H1 (cell line): ENCODE measurements at regions not wholly inside any gene's neighbourhood (a gene's known extent, or its start where the extent isn't known, plus 50 kb on each side); places are given as distances from the start of the nearest gene placed in this dataset.

Experiments
- CTCF ChIA-PET: fragments of 300-600 bp; sonication (Branson Sonifier 250); formaldehyde crosslinking; loops from one replicate; lab custom pipeline; 2021; ENCODE audit not compliant: partially characterized antibody; lab: Charles Lee
- POLR2A ChIA-PET: fragments of 300-600 bp; sonication (Branson Sonifier 250); formaldehyde crosslinking; loops from one replicate; lab custom pipeline; 2021; ENCODE audit warnings: inconsistent platforms; ENCODE audit not compliant: partially characterized antibody; lab: Charles Lee
- DNase-seq, 2 experiments: peaks; one replicate each; pipeline versions ENCODE4 v3.0.0 to v3.0.0-alpha.2; 2010 to 2022; ENCODE audit warnings: low spot score in 2 of 2, low read depth in 1 of 2, mixed read lengths in 1 of 2
- FAIRE-seq: peaks from 2 replicates; lab custom pipeline; 2011; peaks lifted over from hg19 to GRCh38; lab: Jason Lieb, UNC
- H2AFZ ChIP-seq: 2 replicates; pipeline ENCODE4 v1.8.1; 2012; ENCODE audit warnings: low read length, inconsistent platforms
- H2AK5ac ChIP-seq: 2 replicates; pipeline ENCODE4 v1.6.1; 2013; ENCODE audit warnings: low read depth, low read length
- H2BK120ac ChIP-seq: replicated peaks from 2 replicates; pipeline ENCODE3; 2013; ENCODE audit warnings: low read depth, low read length, inconsistent platforms
- H2BK12ac ChIP-seq: 2 replicates; pipeline ENCODE4 v1.6.1; 2013; ENCODE audit warnings: low read depth, low read length
- H2BK15ac ChIP-seq: 2 replicates; pipeline ENCODE4 v1.6.1; 2013; ENCODE audit warnings: low read length
- H2BK20ac ChIP-seq: 2 replicates; pipeline ENCODE4 v1.6.1; 2013; ENCODE audit warnings: low read length
- H2BK5ac ChIP-seq: 2 replicates; pipeline ENCODE4 v1.6.1; 2013; ENCODE audit warnings: low read depth, low read length
- H3K14ac ChIP-seq: 2 replicates; pipeline ENCODE4 v1.6.1; 2013; ENCODE audit warnings: inconsistent platforms; ENCODE audit not compliant: insufficient read length
- H3K18ac ChIP-seq: 2 replicates; pipeline ENCODE4 v1.6.1; 2013; ENCODE audit warnings: low read length; ENCODE audit errors: extremely low read depth
- H3K23ac ChIP-seq: 2 replicates; pipeline ENCODE4 v1.6.1; 2013; ENCODE audit warnings: inconsistent platforms; ENCODE audit not compliant: insufficient read length
- H3K23me2 ChIP-seq: 2 replicates; pipeline ENCODE4 v1.6.1; 2013; ENCODE audit warnings: low read depth, low read length
- H3K27ac ChIP-seq: 2 replicates; pipeline ENCODE4 v1.6.1; 2011; ENCODE audit warnings: low read depth, low read length, inconsistent platforms
- H3K27me3 ChIP-seq, 4 experiments: replicated peaks in 1 of 4; 1 replicate in 1 of 4; 2 replicates in 3 of 4; pipeline versions ENCODE4 v1.6.1 to v1.8.1; 2011 to 2013; ENCODE audit warnings: low read length in 3 of 4, mild to moderate bottlenecking in 3 of 4, inconsistent platforms in 2 of 4, mixed read lengths in 2 of 4, moderate library complexity in 1 of 4; ENCODE audit not compliant: control insufficient read depth in 3 of 4, insufficient read depth in 3 of 4; ENCODE audit errors: extremely low read depth in 1 of 4
- H3K36me3 ChIP-seq, 4 experiments: 2 replicates each; pipeline versions ENCODE4 v1.6.1 to v1.8.1; 2011 to 2013; ENCODE audit warnings: mild to moderate bottlenecking in 4 of 4, low read length in 3 of 4, moderate library complexity in 2 of 4, control low read depth in 1 of 4, inconsistent platforms in 1 of 4; ENCODE audit not compliant: insufficient read depth in 4 of 4, control insufficient read depth in 2 of 4
- H3K4ac ChIP-seq: replicated peaks from 2 replicates; pipeline ENCODE3; 2013; ENCODE audit warnings: low read length, low read depth, mixed read lengths, inconsistent platforms; ENCODE audit not compliant: insufficient read length
- H3K4me1 ChIP-seq, 4 experiments: replicated peaks in 1 of 4; 1 replicate in 1 of 4; 2 replicates in 3 of 4; pipeline versions ENCODE4 v1.6.1 to v1.8.1; 2011 to 2013; ENCODE audit warnings: low read length in 3 of 4, inconsistent platforms in 2 of 4, mixed read lengths in 1 of 4; ENCODE audit not compliant: insufficient read depth in 4 of 4, control insufficient read depth in 3 of 4
- H3K4me2 ChIP-seq, 2 experiments: 2 replicates each; pipeline versions ENCODE4 v1.6.1 to v1.8.1; 2011 to 2013; ENCODE audit warnings: low read depth in 2 of 2, low read length in 2 of 2, control low read depth in 1 of 2, inconsistent platforms in 1 of 2, mild to moderate bottlenecking in 1 of 2; ENCODE audit not compliant: insufficient read depth in 1 of 2
- H3K4me3 ChIP-seq, 4 experiments: fragments of 200-600, 300-600 bp in 1 of 4; sonication (generic), shearing (Covaris generic), sonication (Bioruptor Twin) in 1 of 4; 2 replicates each; pipeline versions ENCODE4 v1.5.1 to v1.8.1; 2011 to 2016; ENCODE audit warnings: low read length in 4 of 4, low read depth in 3 of 4, control low read depth in 2 of 4, inconsistent platforms in 2 of 4, mild to moderate bottlenecking in 2 of 4, mixed read lengths in 1 of 4, moderate library complexity in 1 of 4; ENCODE audit not compliant: insufficient read depth in 2 of 4; ENCODE audit errors: extremely low read depth in 1 of 4
- H3K56ac ChIP-seq: replicated peaks from 2 replicates; pipeline ENCODE3; 2013; ENCODE audit warnings: low read depth, mild to moderate bottlenecking, mixed read lengths, low read length, inconsistent platforms; ENCODE audit not compliant: insufficient read length
- H3K79me1 ChIP-seq: 2 replicates; pipeline ENCODE4 v1.6.1; 2013; ENCODE audit warnings: low read depth, low read length, control low read depth
- H3K79me2 ChIP-seq, 2 experiments: 2 replicates each; pipeline versions ENCODE4 v1.6.1 to v1.8.1; 2012 to 2013; ENCODE audit warnings: low read length in 2 of 2, mild to moderate bottlenecking in 2 of 2, inconsistent platforms in 1 of 2; ENCODE audit not compliant: insufficient read depth in 2 of 2, control insufficient read depth in 1 of 2
- H3K9ac ChIP-seq, 4 experiments: replicated peaks in 1 of 4; 1 replicate in 1 of 4; 2 replicates in 3 of 4; pipeline versions ENCODE4 v1.6.1 to v1.8.1; 2011 to 2013; ENCODE audit warnings: low read depth in 3 of 4, low read length in 3 of 4, control low read depth in 2 of 4, mild to moderate bottlenecking in 2 of 4, moderate library complexity in 2 of 4, inconsistent platforms in 1 of 4; ENCODE audit errors: extremely low read depth in 1 of 4
- H3K9me3 ChIP-seq, 2 experiments: 2 replicates each; pipeline versions ENCODE4 v1.6.1 to v1.8.1; 2012 to 2013; ENCODE audit warnings: mild to moderate bottlenecking in 2 of 2, moderate library complexity in 2 of 2, control low read depth in 1 of 2, inconsistent platforms in 1 of 2, low read depth in 1 of 2, low read length in 1 of 2, mixed read lengths in 1 of 2; ENCODE audit not compliant: insufficient read depth in 2 of 2
- H4K20me1 ChIP-seq, 2 experiments: replicated peaks in 1 of 2; 2 replicates each; pipeline versions ENCODE3 to v1.8.1; 2011 to 2013; ENCODE audit warnings: inconsistent platforms in 2 of 2, low read length in 2 of 2, mild to moderate bottlenecking in 1 of 2; ENCODE audit not compliant: insufficient read depth in 2 of 2, control insufficient read depth in 1 of 2
- H4K5ac ChIP-seq: 2 replicates; pipeline ENCODE4 v1.6.1; 2013; ENCODE audit warnings: low read length, low read depth, mixed read lengths, inconsistent platforms; ENCODE audit not compliant: insufficient read length
- H4K8ac ChIP-seq: 2 replicates; pipeline ENCODE4 v1.8.0; 2013; ENCODE audit warnings: mild to moderate bottlenecking, moderate library complexity, low read length, inconsistent platforms; ENCODE audit not compliant: insufficient read depth; ENCODE audit errors: extremely low read depth
- H4K91ac ChIP-seq: replicated peaks from 2 replicates; pipeline ENCODE3; 2013; ENCODE audit warnings: low read length, mixed read lengths, inconsistent platforms; ENCODE audit not compliant: insufficient read length
- BCL11A ChIP-seq, 2 experiments: IDR thresholded peaks; one replicate each; pipeline ENCODE4 v1.6.1; 2011; ENCODE audit warnings: low read depth in 2 of 2, low read length in 2 of 2, mild to moderate bottlenecking in 2 of 2
- GTF2F1 ChIP-seq: IDR thresholded peaks from 2 replicates; pipeline ENCODE4 v1.6.1; 2012; ENCODE audit warnings: low read depth, low read length, improper control_type of control experiment, borderline replicate concordance
- HDAC6 ChIP-seq: IDR thresholded peaks from one replicate; pipeline ENCODE4 v1.7.1; 2012; ENCODE audit warnings: low read depth, mild to moderate bottlenecking, inconsistent platforms, low read length, moderate library complexity
- SIN3A ChIP-seq, 2 experiments: IDR thresholded peaks in 1 of 2; conservative IDR thresholded peaks in 1 of 2; 2 replicates each; pipeline ENCODE4 v1.6.1; 2011 to 2012; ENCODE audit warnings: low read length in 2 of 2, improper control_type of control experiment in 1 of 2, low read depth in 1 of 2, mild to moderate bottlenecking in 1 of 2
- SP4 ChIP-seq: IDR thresholded peaks from 2 replicates; pipeline ENCODE4 v1.6.1; 2012; ENCODE audit warnings: low read length, inconsistent platforms
- TBP ChIP-seq: IDR thresholded peaks from 2 replicates; pipeline ENCODE4 v1.6.1; 2011; ENCODE audit warnings: low read depth, low read length, improper control_type of control experiment
- YY1 ChIP-seq: IDR thresholded peaks from 2 replicates; pipeline ENCODE4 v1.6.1; 2011; ENCODE audit warnings: low read depth, mild to moderate bottlenecking, low read length
- WGBS, 2 experiments: shearing (Covaris generic) in 1 of 2; methylation state at CpG; one replicate each; pipeline versions ENCODE4 v1.1.6 to v1.1.7; 2013 to 2015; ENCODE audit warnings: low lambda C conversion rate in 2 of 2, mixed read lengths in 2 of 2, inconsistent platforms in 1 of 2, low coverage in 1 of 2, missing lambda C conversion rate in 1 of 2; ENCODE audit not compliant: insufficient replicate concordance in 2 of 2, insufficient coverage in 1 of 2, insufficient read length in 1 of 2; ENCODE audit errors: extremely low coverage in 1 of 2, missing lambda C conversion rate in 1 of 2; 5-methylcytosine and 5-hydroxymethylcytosine counted together
- TF ChIP-seq, protein P1 (sequence below): IDR thresholded peaks from 2 replicates; pipeline ENCODE4 v1.6.1; 2012; ENCODE audit warnings: low read length, inconsistent platforms
- TF ChIP-seq, protein P2 (sequence below), 3 experiments: IDR thresholded peaks; 1 replicate in 2 of 3; 2 replicates in 1 of 3; pipeline versions ENCODE4 v1.5.1 to v1.6.1; 2011; ENCODE audit warnings: low read length in 3 of 3, mild to moderate bottlenecking in 3 of 3, inconsistent platforms in 2 of 3, low read depth in 1 of 3, moderate library complexity in 1 of 3; ENCODE audit not compliant: insufficient read depth in 1 of 3; ENCODE audit errors: control extremely low read depth in 1 of 3

DNA sequence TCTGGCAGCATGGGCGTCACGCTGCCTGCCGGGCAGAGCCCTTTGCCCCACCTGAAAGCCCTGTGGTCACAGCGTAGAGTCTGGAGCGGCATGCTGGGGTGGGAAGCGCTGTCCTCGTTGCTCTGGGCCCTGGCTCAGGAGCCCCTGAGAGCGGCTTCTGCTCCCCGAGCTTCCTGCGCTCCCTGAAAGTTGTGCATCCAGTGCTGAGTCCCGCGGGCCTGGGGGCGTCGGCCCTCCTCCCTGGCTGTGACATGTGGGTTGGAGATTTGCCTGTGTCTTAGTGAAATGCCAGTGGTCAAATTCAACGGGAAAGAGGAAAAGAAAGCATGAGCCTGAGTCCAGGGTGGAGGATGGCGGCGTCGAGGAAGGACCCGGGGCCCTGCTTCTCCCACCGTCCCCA is 1208.0 kb downstream of the BRD1 start:
- Histone ChIP-seq H4K5ac (no peak overlapping the region), H3K23ac (no peak overlapping the region), H3K27ac (no peak overlapping the region), H4K8ac (no peak overlapping the region), H4K20me1 (peaks cover 0 to 15% of the 10 kb centered on the region in 2 experiments), H2AK5ac (no peak overlapping the region), H3K79me1 (peaks cover 3% of the 10 kb centered on the region; the same call in 1 of the 2 replicates), H3K9me3 (no peaks in the 10 kb centered on the region), H3K56ac (no peak overlapping the region), H3K4me2 (no peak overlapping the region), H3K23me2 (peaks cover 4% of the 10 kb centered on the region; the same call in 1 of the 2 replicates), H2BK15ac (no peak overlapping the region), H4K91ac (no peak overlapping the region), H3K27me3 (no peaks in the 10 kb centered on the region), H3K36me3 (no peaks in the 10 kb centered on the region; a peak in 1 of 8 replicates), H2BK120ac (no peak overlapping the region), H2AFZ (no peak overlapping the region), H3K18ac (no peak overlapping the region), H2BK12ac (no peak overlapping the region), H3K79me2 (no peaks in the 10 kb centered on the region; a peak in 1 of 4 replicates), H2BK20ac (no peak overlapping the region), H3K4ac (no peak overlapping the region), H3K4me1 (no peaks in the 10 kb centered on the region), H3K4me3 (no peak overlapping the region), H3K9ac (no peak overlapping the region), H2BK5ac (no peak overlapping the region), H3K14ac (no peak overlapping the region)
- DNase-seq (no peak), FAIRE-seq (no peak)
- ChIA-PET CTCF (no interaction called here), POLR2A (no interaction called here)
- TF ChIP-seq SP4 (no peak), YY1 (no peak), GTF2F1 (no peak), HDAC6 (no peak), BCL11A (IDR thresholded peaks at IDR 0.05; ENCODE audit: low read depth in 2 of 2, low read length in 2 of 2) (no peak), TBP (no peak), SIN3A (conservative IDR thresholded peaks at IDR 0.05 in 1 of 2, IDR thresholded peaks at IDR 0.05 in 1 of 2; ENCODE audit: low read depth in 1 of 2, low read length in 2 of 2) (no peak)
- TF ChIP-seq, protein P1, sequence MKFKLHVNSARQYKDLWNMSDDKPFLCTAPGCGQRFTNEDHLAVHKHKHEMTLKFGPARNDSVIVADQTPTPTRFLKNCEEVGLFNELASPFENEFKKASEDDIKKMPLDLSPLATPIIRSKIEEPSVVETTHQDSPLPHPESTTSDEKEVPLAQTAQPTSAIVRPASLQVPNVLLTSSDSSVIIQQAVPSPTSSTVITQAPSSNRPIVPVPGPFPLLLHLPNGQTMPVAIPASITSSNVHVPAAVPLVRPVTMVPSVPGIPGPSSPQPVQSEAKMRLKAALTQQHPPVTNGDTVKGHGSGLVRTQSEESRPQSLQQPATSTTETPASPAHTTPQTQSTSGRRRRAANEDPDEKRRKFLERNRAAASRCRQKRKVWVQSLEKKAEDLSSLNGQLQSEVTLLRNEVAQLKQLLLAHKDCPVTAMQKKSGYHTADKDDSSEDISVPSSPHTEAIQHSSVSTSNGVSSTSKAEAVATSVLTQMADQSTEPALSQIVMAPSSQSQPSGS: no peak
- TF ChIP-seq, protein P2, sequence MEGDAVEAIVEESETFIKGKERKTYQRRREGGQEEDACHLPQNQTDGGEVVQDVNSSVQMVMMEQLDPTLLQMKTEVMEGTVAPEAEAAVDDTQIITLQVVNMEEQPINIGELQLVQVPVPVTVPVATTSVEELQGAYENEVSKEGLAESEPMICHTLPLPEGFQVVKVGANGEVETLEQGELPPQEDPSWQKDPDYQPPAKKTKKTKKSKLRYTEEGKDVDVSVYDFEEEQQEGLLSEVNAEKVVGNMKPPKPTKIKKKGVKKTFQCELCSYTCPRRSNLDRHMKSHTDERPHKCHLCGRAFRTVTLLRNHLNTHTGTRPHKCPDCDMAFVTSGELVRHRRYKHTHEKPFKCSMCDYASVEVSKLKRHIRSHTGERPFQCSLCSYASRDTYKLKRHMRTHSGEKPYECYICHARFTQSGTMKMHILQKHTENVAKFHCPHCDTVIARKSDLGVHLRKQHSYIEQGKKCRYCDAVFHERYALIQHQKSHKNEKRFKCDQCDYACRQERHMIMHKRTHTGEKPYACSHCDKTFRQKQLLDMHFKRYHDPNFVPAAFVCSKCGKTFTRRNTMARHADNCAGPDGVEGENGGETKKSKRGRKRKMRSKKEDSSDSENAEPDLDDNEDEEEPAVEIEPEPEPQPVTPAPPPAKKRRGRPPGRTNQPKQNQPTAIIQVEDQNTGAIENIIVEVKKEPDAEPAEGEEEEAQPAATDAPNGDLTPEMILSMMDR (IDR thresholded peaks at IDR 0.05; ENCODE audit: control extremely low read depth in 1 of 3, insufficient read depth in 1 of 3, low read depth in 1 of 3, low read length in 3 of 3): no peak
- 81% methylated on average over 18 of the region's 20 CpGs; no CpG with 5 or more reads in 1 of the 2 experiments for WGBS, 2 experiments
